ENCODE measurements at regions not wholly inside any gene's neighbourhood (a gene's known extent, or its start where the extent isn't known, plus 50 kb on each side); places are given as distances from the start of the nearest gene placed in this dataset.

DNA sequence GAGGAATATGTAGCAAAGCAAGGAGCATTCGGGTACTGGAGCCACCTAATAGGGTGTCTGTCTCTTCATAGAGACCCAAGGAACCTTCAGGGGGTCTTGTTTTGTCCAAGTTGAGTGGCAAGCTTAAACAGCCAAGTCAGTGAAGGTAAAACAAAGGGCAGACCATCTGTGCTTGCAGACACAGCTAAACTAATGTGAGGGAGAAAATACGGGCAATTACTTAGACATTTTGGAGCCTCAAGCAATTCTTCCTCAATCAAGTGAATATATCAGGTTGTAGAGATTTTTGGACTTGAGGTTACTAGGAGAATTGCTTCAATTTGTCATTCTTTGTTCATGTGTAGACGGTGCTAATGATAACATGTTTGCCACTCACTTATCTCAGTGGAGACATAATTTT is 148.2 kb upstream of the ARHGAP20 start:
- no peak for DNase-seq (ENCODE audit: low spot score in 2 of 2, unreplicated experiment in 2 of 2)
- H3K27me3 Mint-ChIP-seq (ENCODE audit: low read depth) = peaks cover 1% of the 10 kb centered on the region
- TF ChIP-seq CTCF (IDR thresholded peaks at IDR 0.05; ENCODE audit: unreplicated experiment) = no peak
- no peaks in the 10 kb centered on the region for H3K36me3 Mint-ChIP-seq
- peak overlapping the region; percentile 22 for H3K27ac Mint-ChIP-seq
- peaks cover 41% of the 10 kb centered on the region for H3K4me1 Mint-ChIP-seq
- no peak overlapping the region for H3K4me3 Mint-ChIP-seq
- peaks cover 3% of the 10 kb centered on the region for H3K9me3 Mint-ChIP-seq

GRCh38 chr11:110859998-110860397 is 147.8 kb upstream of the ARHGAP20 start:
- H3K9me3 Mint-ChIP-seq = peaks cover 3% of the 10 kb centered on the region
- peaks cover 1% of the 10 kb centered on the region for H3K27me3 Mint-ChIP-seq (ENCODE audit: low read depth)
- H3K4me3 Mint-ChIP-seq = no peak overlapping the region
- no peaks in the 10 kb centered on the region for H3K36me3 Mint-ChIP-seq
- DNase-seq (ENCODE audit: low spot score in 2 of 2, unreplicated experiment in 2 of 2) = no peak
- TF ChIP-seq CTCF (IDR thresholded peaks at IDR 0.05; ENCODE audit: unreplicated experiment) = no peak
- H3K4me1 Mint-ChIP-seq = peaks cover 45% of the 10 kb centered on the region
- peak overlapping the region; percentile 22 for H3K27ac Mint-ChIP-seq

DNA sequence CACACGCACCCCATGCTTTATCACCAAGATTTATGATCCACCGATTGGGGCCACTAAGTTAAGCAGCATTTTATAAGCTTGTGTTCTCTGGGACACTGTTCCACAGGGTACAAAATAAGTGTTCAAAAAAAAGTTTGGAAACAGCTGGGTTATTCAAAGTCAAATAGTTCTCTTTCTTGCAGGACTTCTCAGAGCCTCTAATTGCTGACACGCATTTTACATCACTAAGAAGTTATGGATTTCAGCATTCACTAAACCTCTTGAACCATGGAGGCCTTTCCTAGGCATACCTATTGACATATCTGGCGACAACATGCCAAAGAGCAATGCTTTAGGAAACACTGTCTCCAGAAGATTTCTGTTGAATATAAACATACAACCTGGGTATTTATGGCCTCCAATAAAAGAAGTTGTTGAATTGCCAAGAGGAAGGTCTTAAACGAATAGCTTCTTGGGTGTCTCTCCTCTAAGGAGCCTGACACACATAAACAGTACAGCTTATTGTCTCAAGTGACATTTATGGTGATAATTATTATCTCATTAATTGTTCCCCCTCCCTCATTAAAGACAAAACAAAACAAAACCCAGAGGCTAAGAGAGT is 147.1 kb upstream of the ARHGAP20 start:
- H3K9me3 Mint-ChIP-seq = peaks cover 3% of the 10 kb centered on the region
- no peak overlapping the region for H3K27ac Mint-ChIP-seq
- peaks cover 5% of the 10 kb centered on the region for H3K27me3 Mint-ChIP-seq (ENCODE audit: low read depth)

DNA sequence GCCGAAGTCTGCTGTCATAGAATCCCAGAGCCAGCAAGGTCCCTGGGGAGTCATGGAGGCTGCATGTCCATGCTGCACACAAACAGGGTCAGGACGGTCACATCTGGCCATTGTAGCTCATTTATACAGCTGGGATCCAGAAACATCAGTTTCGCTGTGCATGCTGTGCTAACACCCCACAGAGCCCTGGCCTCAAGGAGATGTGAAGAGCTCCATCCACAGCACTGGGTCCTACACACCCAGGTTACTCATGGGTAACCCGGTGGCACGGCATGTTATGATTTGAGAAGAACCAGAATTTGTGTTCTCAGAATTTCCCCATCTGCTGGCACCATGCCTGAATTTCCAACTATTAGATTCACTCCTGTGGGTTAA is 146.3 kb upstream of the ARHGAP20 start:
- peaks cover 7% of the 10 kb centered on the region for H3K27me3 Mint-ChIP-seq (ENCODE audit: low read depth)
- H3K27ac Mint-ChIP-seq = no peak overlapping the region
- no peak for TF ChIP-seq CTCF (IDR thresholded peaks at IDR 0.05; ENCODE audit: unreplicated experiment)
- H3K36me3 Mint-ChIP-seq = no peaks in the 10 kb centered on the region
- no peak overlapping the region for H3K4me3 Mint-ChIP-seq
- peaks cover 3% of the 10 kb centered on the region for H3K9me3 Mint-ChIP-seq
- H3K4me1 Mint-ChIP-seq = peaks cover 48% of the 10 kb centered on the region
- no peak for DNase-seq (ENCODE audit: low spot score in 2 of 2, unreplicated experiment in 2 of 2)

More for the DNA sequence above, 147.1 kb upstream of the ARHGAP20 start:
- Mint-ChIP-seq H3K36me3 (no peaks in the 10 kb centered on the region), H3K4me3 (no peak overlapping the region), H3K4me1 (peaks cover 49% of the 10 kb centered on the region)
- TF ChIP-seq CTCF (IDR thresholded peaks at IDR 0.05; ENCODE audit: unreplicated experiment) = no peak
- DNase-seq (ENCODE audit: low spot score in 2 of 2, unreplicated experiment in 2 of 2) = no peak

GRCh38 chr11:110857892-110858546 is 145.8 kb upstream of the ARHGAP20 start:
- H3K36me3 Mint-ChIP-seq = no peaks in the 10 kb centered on the region
- H3K27me3 Mint-ChIP-seq (ENCODE audit: low read depth) = peaks cover 7% of the 10 kb centered on the region
- H3K4me3 Mint-ChIP-seq = no peak overlapping the region
- no peak overlapping the region for H3K27ac Mint-ChIP-seq
- H3K4me1 Mint-ChIP-seq = peaks cover 48% of the 10 kb centered on the region
- peaks cover 3% of the 10 kb centered on the region for H3K9me3 Mint-ChIP-seq
- no peak for TF ChIP-seq CTCF (IDR thresholded peaks at IDR 0.05; ENCODE audit: unreplicated experiment)
- no peak for DNase-seq (ENCODE audit: low spot score in 2 of 2, unreplicated experiment in 2 of 2)

Data from mesothelial cell of epicardium (in vitro differentiated cells).